ENCODE measurements at regions not wholly inside any gene's neighbourhood (a gene's known extent, or its start where the extent isn't known, plus 50 kb on each side); places are given as distances from the start of the nearest gene placed in this dataset.

DNA sequence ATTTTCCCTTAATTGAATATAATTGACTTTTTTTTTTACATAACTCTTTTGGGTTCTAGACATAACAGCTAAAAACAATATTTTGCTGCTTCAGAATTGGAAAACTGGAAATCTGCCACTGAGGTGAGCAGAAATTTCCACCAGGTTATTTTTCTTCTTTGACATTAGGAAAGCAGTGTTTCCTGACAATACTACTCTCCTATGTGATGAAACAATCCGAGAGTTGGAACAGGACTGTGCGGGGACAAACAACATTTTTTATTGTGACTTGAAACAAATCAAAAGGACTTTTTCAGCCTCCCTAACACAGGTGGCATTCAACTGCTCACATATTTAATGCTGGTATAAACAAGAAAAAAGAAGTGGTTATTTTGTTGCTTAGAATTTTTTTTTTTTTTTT is 237.2 kb downstream of the RNF152 start:
- TF ChIP-seq, protein P1, sequence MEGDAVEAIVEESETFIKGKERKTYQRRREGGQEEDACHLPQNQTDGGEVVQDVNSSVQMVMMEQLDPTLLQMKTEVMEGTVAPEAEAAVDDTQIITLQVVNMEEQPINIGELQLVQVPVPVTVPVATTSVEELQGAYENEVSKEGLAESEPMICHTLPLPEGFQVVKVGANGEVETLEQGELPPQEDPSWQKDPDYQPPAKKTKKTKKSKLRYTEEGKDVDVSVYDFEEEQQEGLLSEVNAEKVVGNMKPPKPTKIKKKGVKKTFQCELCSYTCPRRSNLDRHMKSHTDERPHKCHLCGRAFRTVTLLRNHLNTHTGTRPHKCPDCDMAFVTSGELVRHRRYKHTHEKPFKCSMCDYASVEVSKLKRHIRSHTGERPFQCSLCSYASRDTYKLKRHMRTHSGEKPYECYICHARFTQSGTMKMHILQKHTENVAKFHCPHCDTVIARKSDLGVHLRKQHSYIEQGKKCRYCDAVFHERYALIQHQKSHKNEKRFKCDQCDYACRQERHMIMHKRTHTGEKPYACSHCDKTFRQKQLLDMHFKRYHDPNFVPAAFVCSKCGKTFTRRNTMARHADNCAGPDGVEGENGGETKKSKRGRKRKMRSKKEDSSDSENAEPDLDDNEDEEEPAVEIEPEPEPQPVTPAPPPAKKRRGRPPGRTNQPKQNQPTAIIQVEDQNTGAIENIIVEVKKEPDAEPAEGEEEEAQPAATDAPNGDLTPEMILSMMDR (IDR thresholded peaks at IDR 0.05; ENCODE audit: borderline replicate concordance, extremely low read depth, low read length, poor library complexity, severe bottlenecking), result no peak
- TF ChIP-seq EZH2 (IDR thresholded peaks at IDR 0.05; ENCODE audit: borderline replicate concordance, low read depth, low read length, severe bottlenecking), result no peak

Data from DND-41 (cell line).